Stimulated activated CD4-positive, alpha-beta T cell treated with anti-CD3 and anti-CD28 coated beads, TNF-alpha, amount 100 ng/mL, for 4 hours (primary cell): ENCODE measurements at regions not wholly inside any gene's neighbourhood (a gene's known extent, or its start where the extent isn't known, plus 50 kb on each side); places are given as distances from the start of the nearest gene placed in this dataset.

Experiments
- DNase-seq, 3 experiments: peaks; one replicate each; pipeline ENCODE4 v3.0.0-alpha.2; 2020; ENCODE audit warnings: low read depth in 3 of 3

DNA sequence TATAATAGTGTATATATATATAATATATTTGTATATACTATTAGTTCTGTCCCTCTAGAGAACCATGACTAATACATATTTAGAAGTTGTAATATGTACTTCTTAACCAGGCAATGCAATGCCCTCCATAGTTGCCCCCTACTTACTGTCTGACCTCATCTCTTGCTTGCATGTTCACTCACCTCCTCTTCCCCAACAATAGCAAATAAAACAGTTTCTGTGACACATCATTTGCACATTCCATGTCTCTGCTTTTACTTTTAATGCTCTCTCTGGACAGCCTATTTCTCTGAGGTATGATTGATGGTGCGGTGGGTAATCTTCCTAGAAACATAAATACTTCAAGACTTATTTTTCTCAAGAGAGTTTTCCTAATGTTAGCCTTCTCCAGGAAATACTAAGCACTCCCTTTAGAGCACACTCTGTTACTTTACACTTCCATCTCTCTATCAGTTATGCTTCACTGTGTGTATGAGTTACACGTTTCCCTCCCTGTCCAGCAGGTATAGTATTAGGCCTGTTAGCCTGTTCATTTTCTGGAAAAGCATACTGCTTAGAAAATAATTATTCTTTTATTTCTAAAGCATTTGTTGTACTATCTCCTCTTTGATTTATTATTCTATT, 295.6 kb upstream of the LRATD1 start:
- DNase-seq = no peak

DNA sequence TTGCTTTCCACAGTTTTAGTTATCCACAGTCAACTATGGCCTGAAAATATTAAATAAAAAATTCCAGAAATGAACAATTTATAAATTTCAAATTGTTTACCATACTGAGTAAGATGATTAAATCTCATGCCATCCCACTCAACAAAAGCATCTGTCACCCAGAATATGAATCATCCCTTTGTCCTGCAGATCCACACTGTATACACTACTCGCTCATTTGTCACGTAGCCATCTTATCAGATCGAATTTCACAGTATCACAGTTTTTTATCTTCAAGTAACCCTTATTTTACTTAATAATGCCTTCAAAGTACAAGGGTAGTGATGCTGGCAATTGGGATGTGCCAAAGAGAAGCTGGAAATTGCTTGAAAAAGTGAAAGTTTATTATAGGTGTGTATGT, 291.8 kb upstream of the LRATD1 start:
- DNase-seq = no peak

DNA sequence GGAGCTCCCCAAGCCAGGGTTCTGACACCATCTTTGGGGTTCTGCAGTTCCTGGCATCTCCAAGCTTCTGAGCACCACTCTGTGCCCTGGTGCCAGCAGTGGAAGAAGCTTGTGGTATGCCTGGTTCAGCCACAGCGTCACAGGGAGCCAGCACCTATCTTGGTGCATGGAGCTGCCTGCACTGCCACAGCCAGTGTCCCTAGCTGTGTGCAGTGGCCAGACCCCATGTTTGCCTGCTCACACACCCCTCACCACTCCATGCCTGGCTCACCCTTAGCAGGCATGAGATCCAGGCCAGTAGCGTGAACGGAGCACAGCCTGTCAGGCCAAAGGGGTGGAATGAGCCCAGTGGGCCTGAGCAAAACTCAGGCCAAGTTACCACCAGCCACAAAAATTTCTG, 290.2 kb upstream of the LRATD1 start:
- no peak for DNase-seq

DNA sequence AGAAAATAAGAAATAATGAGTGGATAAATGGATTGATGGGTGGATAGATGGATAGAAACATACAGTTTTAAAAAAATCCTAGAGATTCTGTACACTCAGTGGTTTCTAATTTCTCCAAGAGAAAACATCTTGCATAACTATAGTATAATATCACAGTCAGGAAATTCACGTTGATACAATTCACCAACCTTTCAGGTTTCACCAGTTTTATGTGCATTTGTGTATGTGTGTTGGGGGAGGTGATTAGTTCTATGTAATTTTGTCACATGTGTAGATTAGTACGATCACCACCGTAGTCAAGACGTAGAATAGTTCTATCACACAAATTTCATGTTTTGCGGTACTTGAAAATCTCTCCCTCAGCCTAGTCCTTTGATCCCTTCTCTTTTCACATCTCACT, 288.2 kb upstream of the LRATD1 start:
- DNase-seq = no peak

DNA sequence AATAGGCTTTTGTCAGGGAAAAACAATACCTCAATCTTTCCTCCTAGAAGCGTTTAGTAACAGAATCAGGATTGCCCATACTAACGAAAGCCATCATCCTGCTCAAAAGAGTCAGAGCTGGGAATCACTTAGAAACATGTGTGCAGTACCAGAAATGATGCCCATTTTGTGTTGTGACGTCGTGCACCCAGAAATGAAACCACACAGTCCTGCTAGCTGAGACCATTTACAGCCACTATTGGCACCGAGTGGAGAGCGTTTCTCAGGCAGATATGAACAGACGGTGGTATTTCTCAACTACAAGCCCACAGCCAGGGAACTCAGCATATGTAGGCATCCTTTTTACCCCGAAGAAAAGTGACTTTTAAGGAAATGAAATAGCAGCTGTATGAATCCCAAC, 284.3 kb upstream of the LRATD1 start:
- DNase-seq = no peak

DNA sequence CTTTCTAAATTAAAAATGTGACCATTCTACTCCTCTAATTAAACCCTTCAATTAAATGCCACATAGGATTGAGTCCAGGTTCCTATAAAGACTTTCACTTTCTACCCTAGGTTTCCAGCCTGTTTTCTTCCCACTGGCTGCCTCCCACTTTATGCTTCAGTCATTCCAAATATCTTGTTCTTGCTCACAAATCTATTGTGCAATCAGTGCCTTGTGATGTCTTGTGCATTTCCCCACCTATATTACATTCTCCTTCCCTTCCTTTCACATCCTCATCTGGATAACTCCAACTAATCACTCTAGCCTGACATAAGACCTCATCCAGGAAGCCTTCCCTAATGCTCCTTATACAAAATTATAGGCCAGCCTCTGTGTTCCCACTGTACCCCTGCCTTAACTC, 281.7 kb upstream of the LRATD1 start:
- DNase-seq = no peak

DNA sequence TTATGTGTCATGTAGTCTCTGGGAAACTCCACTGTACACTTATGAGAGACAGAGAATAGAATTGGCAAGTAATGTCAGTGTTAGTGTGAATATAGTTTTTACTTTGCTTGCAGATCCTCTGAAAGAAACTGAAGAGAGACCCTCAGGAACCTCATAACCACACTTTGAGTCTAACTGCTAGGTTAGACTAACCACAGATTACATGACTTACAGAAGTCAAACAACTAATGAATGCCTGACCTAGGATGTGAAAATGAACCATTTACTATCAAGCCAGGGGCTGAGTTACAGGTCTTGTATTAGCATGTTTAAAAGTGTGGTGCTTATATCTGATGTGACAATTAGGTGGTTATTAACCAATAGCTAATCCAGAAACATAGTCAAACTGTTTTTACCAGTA, 280.4 kb upstream of the LRATD1 start:
- no peak for DNase-seq

DNA sequence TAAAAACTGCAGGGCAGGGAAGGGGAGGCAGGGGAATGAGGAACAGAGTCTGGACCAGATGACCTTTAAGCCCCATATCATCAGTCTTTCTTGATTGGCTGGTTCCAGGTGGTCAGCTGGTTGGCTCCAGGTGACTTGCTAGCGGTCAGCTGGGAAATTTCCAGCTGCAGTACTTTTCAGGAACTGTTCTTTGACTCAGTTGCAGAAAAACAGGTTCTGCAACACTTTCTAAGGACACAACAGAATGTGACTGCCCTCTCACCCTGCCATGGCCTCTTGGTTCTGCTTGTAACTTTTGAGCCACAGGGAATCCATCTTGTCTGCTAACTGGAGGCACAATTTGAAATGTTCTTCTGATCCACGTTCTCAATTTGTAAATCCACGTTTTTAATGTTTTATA, 278.3 kb upstream of the LRATD1 start:
- no peak for DNase-seq

DNA sequence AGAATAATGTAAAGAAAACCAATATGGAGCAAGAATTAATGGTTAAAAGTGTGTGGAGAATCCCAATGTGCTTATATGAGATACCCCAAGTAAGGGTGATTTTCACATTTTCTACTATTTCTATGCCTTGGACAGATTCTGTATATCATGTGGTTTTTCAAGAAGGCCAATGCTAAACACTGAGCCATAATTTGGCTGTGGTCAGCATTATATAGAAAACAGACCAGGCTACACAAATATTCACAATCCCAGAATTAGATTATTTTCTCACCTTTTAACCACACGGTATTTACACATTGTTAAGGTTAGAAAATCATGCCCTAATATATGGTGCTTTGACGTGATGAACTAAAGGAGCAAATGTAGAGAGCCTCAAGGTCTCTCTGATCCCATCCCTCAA, 277.4 kb upstream of the LRATD1 start:
- DNase-seq = no peak

DNA sequence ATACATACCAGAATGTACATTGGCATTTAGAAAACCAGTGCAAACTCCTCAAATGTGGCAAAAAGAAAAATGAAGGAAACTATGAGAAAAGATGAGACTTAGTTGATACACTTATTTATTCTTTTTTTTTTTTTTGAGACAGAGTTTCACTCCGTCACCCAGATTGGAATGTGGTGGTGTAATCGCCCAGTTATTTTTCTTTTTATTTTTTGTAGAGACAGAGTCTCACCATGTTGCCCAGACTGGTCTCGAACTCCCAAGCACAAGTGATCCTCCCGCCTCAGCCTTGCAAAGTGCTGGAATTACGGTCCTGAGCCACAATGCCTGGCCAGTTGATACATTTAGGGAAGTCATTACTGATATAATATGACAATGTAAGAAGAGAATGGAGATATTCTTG, 274.2 kb upstream of the LRATD1 start:
- DNase-seq = no peak

DNA sequence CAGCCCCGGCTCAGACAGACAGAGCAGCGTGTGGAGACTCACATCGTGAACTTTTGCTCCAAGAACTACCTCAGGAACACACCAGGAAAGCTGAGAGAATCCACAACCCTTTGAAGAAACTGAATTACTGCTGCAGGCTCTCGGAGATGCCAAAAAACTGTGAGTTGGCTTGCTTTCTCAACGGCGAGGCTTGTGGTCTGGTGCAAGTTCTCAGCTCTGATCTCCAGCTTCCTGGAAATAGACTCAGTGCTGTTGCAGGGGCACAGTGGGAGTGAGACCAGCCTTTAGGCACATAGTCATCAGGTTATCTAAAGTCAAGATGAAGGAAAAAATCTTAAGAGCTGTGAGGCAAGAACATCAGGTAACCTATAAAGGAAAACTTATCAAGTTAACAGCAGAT, 273.7 kb upstream of the LRATD1 start:
- DNase-seq = no peak

DNA sequence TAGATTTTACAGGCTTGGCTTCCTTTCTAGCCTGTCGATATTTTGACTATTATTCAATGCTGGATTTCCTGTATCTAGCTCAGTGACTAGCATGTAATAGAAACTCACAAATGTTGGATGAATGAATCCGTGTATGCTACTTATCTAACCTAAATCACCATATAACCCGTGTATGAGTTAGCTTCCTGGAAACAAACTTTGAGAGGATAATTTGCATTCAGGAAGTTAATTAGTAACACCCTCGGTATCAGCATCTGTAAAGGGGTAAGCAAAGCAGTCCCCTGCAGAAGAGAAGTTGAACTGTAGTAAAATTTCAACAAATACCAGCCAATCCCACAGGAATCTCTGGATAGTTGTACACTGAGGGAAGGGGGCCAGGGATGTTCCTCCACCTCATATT, 269.4 kb upstream of the LRATD1 start:
- DNase-seq = no peak

DNA sequence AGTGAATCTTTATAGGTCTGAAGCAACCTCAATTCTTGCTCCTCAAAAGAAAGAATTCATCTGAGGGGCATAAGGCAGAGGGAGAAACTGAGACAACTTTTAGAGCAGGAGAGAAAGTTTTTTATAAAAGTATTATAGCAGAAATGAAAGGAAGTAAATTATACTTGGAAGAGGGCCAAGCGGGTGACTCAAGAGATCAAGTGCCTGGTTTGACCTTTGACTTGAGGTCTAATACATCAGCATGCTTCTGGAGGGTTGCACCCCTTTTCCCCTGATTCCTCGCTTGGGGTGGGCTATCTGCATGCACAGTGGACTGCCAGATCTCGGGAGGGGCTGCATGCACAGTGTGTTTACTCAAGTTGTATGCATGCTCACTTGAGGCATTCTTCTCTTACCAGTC, 268.5 kb upstream of the LRATD1 start:
- DNase-seq = no peak

DNA sequence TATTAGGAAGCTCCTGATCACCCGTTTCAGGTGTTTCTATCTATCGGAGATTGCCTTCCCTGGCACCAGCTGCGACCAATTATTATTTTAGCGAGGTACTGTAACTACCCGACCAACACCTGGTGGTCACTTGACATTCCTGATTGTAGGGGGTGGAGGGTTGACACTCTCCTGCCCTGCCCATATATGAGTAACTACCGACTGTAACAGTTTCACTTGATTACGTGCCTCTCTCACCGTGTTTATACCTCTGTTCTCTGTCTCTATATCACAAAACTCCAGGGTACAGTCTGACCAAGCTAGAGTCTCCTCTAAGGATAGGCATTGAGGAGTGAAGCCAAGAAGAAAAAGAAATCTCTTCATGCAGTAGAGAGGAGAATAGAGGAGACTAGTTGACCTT, 268.0 kb upstream of the LRATD1 start:
- DNase-seq = no peak

DNA sequence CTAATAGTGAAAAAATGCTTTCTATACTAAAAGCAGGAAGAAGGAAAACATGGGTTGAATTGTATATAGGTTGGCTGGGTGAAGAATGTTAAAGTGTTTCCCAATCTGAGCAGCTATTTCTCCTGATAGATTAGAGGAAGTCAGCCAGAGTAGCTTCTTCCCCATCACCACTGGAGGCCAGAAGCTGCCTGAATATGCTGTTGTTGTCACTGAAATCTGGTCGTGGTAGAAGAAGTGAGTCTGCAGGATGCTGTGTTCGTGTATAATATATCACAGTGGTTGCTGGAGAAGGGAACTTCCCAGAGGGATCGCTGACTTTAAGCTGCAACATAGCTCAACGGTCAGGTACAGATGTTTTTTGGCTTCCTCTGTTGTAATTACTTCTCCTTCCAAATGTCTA, 247.5 kb upstream of the LRATD1 start:
- DNase-seq = no peak

DNA sequence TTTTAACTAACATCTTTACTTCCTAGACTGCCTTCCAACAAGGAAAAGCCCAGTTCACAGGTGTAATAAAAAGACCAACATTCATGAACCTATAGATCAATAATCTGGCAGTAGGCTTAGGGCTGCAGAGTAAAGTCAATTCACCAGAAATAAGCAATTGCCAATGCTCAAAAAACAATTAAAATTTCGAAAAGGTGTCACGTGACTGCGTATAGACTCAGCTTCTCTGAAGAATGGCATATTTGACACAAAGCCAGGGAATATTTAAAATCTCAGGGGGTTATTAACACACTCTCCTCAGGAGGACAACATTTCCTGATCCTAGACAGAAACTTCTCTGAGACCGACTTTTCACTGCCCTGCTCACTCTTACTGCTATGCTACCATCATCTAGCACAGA, 245.2 kb upstream of the LRATD1 start:
- DNase-seq = no peak

DNA sequence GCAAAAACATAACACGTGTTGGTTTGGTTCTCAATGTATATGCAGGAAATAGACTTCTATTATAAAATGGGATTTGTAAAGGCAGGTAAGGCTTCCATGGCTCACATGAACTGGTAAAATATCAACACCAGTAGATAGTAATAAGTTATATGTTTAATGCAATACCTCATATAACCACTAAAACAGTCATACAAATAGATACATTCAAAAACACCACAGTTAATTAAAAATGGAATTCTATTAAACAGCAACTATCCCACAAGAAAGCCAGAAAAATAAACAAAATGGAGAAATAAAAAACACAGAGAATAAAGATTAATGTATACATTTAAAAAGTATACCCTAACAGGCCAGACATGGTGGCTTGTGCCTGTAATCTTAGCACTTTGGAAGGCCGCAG, 243.8 kb upstream of the LRATD1 start:
- no peak for DNase-seq

DNA sequence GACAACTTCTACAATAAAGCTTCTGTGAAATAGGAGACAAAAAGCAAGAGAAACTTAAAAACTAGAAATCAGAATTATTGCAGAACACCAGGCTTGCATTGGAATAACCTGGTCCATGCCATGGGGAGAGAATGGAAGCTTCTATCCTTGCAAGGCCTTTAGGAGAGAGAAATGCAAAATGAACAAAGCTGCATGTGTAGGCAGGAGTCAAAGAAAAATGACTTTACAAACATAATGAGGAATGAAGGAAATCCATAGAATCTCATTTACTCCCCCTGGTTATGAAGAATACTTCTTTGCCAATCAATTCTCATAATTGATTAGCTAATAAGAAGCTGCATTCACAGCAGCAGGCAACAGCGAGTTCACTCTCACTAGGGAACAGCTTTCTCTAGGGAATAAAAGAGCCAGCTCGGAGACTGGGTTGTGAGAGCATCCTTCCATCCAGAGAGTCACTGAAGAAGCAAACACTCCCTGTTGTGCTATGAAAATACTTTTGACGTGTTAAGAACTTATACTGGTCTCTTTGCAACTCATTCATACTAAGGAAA, 235.9 kb upstream of the LRATD1 start:
- DNase-seq = no peak

DNA sequence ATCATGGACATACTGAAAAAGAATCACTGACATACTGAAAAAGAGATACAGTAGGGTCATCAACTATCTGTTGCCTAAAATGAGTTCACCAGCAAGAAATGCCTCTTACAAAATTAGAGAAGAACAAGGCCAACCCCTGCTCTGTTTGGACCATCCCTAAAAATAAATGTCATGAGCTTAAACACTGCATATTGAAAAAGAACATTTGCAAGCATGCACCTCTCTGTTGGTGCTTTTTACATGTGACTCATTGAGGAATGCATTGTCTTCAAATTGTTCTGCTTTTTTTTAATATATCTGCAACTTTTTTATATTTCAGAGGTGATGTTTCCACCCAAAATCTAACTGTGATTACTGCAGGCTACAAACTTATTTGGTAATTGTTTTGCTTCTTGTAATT, 233.9 kb upstream of the LRATD1 start:
- DNase-seq = no peak

DNA sequence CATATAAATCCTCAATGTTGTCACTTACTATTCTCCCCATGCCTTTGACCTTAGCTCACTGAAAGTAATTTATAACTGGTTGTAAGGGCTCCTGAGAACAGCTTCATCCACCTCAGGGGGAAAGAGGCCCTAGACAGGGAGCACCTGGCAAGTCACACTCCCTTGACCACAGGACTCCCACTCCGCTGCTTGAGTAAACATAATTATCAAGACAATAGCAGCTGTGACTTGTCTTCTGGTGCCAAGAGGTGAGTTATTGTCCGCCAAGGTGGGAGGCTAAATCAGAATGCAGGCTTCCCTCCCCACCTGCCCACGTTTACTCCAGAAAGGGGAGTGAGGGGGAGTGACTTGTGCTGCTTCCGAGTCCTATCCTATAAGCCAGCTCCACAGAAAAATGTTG, 230.6 kb upstream of the LRATD1 start:
- DNase-seq = no peak

DNA sequence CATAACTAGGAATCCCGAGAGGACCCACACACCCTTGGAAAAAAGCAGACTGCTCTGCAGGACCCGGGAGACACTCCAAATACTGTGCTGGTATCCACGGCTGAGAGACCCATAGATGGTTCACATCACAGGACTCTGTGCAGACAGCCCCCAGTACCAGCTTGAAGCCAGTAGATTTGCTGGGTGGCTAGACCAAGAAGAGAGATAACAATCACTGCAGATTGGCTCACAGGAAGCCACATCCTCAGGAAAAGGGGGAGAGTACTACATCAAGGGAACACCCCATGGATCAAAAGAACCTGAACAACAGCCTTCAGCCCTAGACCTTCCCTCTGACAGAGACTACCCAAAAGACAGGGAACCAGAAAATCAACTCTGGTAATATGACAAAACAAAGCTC, 223.8 kb upstream of the LRATD1 start:
- DNase-seq = no peak

DNA sequence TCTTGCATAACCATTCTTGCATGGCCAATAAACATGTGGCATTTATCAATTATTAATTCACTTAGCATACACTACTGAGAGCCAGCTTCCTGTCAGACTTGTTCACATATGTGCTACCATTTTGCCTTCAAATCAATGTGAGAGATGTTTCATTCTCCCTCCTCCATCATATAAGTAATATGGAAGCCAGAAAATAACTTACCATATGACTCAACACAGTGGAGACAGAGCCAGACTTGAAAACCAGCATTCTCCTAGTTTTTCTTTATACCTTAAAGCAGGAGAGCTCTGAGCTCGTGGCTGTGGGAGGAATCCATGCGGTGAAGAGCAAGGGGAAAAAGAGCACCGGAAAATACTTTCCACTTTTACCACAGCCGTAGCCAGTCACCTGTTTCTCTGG, 215.0 kb upstream of the LRATD1 start:
- no peak for DNase-seq

DNA sequence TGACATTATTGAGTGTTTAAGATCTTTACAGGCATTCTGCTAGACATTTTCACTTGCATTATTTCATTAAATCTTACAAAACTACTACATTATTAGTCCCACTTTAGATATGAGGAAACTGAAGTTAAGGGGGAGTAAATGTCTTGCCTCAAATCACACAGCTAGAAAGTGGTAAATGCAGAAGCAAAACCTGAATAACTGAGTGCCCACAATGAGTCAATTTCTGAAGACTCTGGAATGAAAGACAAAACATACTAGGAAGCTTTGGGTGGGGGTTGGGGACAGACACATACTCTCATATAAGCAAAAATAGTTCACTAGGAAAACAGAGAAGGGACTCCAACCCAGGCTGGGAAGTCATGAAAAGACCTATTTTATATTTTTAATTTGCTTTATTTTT, 214.4 kb upstream of the LRATD1 start:
- DNase-seq = no peak

DNA sequence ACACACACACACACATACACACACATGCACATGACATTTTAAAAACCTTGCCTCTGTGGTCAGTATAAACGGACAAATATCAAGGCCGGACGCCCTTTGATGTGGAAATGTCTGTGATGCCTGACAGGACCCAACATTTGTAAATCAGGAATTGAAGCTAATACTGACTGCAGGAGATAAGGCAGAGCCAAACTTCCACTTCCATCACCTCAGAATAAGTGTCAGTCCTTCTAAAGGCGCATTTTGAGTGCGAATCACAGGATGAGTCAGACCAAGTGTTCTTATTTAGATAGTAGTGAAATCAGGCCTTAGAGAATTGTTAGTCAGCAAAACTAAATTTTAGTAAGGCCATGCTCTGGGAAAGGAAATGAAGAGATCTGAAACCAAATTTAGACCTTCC, 211.7 kb upstream of the LRATD1 start:
- DNase-seq = no peak
